Panc1 (cell line): ENCODE measurements at regions not wholly inside any gene's neighbourhood (a gene's known extent, or its start where the extent isn't known, plus 50 kb on each side); places are given as distances from the start of the nearest gene placed in this dataset.

Experiments used
- CTCF ChIP-seq: fragments of 450-650 bp; IDR thresholded peaks from 2 replicates; pipeline ENCODE4 v1.5.1; 2017; ENCODE audit warnings: mild to moderate bottlenecking
- POLR2AphosphoS5 ChIP-seq: IDR thresholded peaks from 2 replicates; pipeline ENCODE4 v1.6.1; 2012; ENCODE audit warnings: mild to moderate bottlenecking, low read depth, low read length, moderate library complexity
- SIN3A ChIP-seq: IDR thresholded peaks from 2 replicates; pipeline ENCODE4 v1.6.1; 2012; ENCODE audit warnings: low read depth, mild to moderate bottlenecking, low read length, moderate library complexity, borderline replicate concordance; ENCODE audit not compliant: insufficient read depth
- TF ChIP-seq, protein P1 (sequence below), 2 experiments: IDR thresholded peaks; 2 replicates each; pipeline ENCODE4 v1.6.1; 2011 to 2012; ENCODE audit warnings: low read depth in 2 of 2, control low read depth in 1 of 2, low read length in 1 of 2, mild to moderate bottlenecking in 1 of 2, moderate library complexity in 1 of 2; ENCODE audit not compliant: insufficient read depth in 1 of 2

DNA sequence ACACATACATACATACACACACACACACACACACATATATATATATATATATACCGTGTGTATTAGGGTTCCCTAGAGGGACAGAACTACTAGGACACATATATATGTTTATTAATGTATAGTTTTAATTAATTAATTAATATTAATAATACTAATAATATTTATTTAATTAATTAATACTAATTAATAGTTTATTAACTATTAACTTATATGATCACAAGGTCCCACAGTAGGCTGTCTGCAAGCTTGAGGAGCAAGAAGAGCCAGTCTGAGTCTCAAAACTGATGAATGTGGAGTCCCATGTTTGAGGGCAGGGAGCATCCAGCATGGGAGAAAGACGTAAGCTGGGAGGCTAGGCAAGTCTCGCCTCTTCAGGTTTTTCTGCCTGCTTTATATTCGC is 398.0 kb upstream of the KIF2A start:
- TF ChIP-seq POLR2AphosphoS5: no peak
- no peak for TF ChIP-seq CTCF
- TF ChIP-seq SIN3A: no peak
- TF ChIP-seq, protein P1, sequence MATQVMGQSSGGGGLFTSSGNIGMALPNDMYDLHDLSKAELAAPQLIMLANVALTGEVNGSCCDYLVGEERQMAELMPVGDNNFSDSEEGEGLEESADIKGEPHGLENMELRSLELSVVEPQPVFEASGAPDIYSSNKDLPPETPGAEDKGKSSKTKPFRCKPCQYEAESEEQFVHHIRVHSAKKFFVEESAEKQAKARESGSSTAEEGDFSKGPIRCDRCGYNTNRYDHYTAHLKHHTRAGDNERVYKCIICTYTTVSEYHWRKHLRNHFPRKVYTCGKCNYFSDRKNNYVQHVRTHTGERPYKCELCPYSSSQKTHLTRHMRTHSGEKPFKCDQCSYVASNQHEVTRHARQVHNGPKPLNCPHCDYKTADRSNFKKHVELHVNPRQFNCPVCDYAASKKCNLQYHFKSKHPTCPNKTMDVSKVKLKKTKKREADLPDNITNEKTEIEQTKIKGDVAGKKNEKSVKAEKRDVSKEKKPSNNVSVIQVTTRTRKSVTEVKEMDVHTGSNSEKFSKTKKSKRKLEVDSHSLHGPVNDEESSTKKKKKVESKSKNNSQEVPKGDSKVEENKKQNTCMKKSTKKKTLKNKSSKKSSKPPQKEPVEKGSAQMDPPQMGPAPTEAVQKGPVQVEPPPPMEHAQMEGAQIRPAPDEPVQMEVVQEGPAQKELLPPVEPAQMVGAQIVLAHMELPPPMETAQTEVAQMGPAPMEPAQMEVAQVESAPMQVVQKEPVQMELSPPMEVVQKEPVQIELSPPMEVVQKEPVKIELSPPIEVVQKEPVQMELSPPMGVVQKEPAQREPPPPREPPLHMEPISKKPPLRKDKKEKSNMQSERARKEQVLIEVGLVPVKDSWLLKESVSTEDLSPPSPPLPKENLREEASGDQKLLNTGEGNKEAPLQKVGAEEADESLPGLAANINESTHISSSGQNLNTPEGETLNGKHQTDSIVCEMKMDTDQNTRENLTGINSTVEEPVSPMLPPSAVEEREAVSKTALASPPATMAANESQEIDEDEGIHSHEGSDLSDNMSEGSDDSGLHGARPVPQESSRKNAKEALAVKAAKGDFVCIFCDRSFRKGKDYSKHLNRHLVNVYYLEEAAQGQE (IDR thresholded peaks at IDR 0.05; ENCODE audit: insufficient read depth in 1 of 2, low read depth in 2 of 2, low read length in 1 of 2): no peak
